Left ventricle myocardium superior (tissue), 1 donor: ENCODE measurements at regions not wholly inside any gene's neighbourhood (a gene's known extent, or its start where the extent isn't known, plus 50 kb on each side); places are given as distances from the start of the nearest gene placed in this dataset.

Experiments
- ATAC-seq: fragments of 200-7000 bp; cut with Tn5 transposase; one replicate; pipeline ENCODE4 v1.9.1; 2020; ENCODE audit warnings: mild to moderate bottlenecking, moderate library complexity
- DNase-seq: peaks from one replicate; pipeline ENCODE4 v3.0.0-alpha.2; 2020
- intact Hi-C: fragments of 100-400 bp; cut with micrococcal nuclease; formaldehyde crosslinking; loops from one replicate; pipeline ENCODE4 v1.11.0; 2022
- donor health status: DM: no; HTN: yes; CAD: no; lungs with severe emphysema.

GRCh38 chr13:73492811-73493210 is 434.0 kb downstream of the KLF5 start:
- DNase-seq (no peak), ATAC-seq (no peak)
- intact Hi-C loops = no loop called here

GRCh38 chr13:73482556-73482955 is 423.8 kb downstream of the KLF5 start:
- no peak for DNase-seq
- no peak for ATAC-seq
- intact Hi-C loops = no loop called here

GRCh38 chr13:73481886-73482445 is 423.2 kb downstream of the KLF5 start:
- no peak for DNase-seq
- intact Hi-C loops = no loop called here

GRCh38 chr13:73480779-73481559 is 422.2 kb downstream of the KLF5 start:
- ATAC-seq = no peak
- no peak for DNase-seq
- intact Hi-C loops = no loop called here

More at GRCh38 chr13:73481886-73482445, 423.2 kb downstream of the KLF5 start:
- ATAC-seq = no peak

GRCh38 chr13:73479856-73480255 is 421.1 kb downstream of the KLF5 start:
- intact Hi-C loops = no loop called here
- ATAC-seq (no peak), DNase-seq (no peak)

- intact Hi-C loops = no loop called here
- ATAC-seq (no peak), DNase-seq (no peak)
Measured at GRCh38 chr13:73479351-73479750, 420.5 kb downstream of the KLF5 start.

- DNase-seq = no peak
- no peak for ATAC-seq
- intact Hi-C loops = no loop called here
Measured at GRCh38 chr13:73477441-73477840, 418.6 kb downstream of the KLF5 start.

GRCh38 chr13:73473016-73473415 is 414.2 kb downstream of the KLF5 start:
- DNase-seq = no peak
- no peak for ATAC-seq
- intact Hi-C loops = no loop called here

- ATAC-seq (no peak), DNase-seq (no peak)
- intact Hi-C loops = no loop called here
Measured at GRCh38 chr13:73467125-73467524, 408.3 kb downstream of the KLF5 start.

GRCh38 chr13:73466561-73466960 is 407.8 kb downstream of the KLF5 start:
- DNase-seq (no peak), ATAC-seq (no peak)
- intact Hi-C loops = no loop called here

- intact Hi-C loops = no loop called here
- DNase-seq = no peak
- no peak for ATAC-seq
Measured at GRCh38 chr13:73465617-73465971, 406.8 kb downstream of the KLF5 start.

GRCh38 chr13:73464758-73465616 is 406.2 kb downstream of the KLF5 start:
- ATAC-seq (no peak), DNase-seq (no peak)
- intact Hi-C loops = no loop called here

GRCh38 chr13:73462241-73462640 is 403.4 kb downstream of the KLF5 start:
- ATAC-seq = no peak
- intact Hi-C loops = no loop called here

GRCh38 chr13:73451221-73452029 is 392.6 kb downstream of the KLF5 start:
- intact Hi-C loops = no loop called here
- no peak for ATAC-seq

More at GRCh38 chr13:73462241-73462640, 403.4 kb downstream of the KLF5 start:
- no peak for DNase-seq

GRCh38 chr13:73450583-73450982 is 391.8 kb downstream of the KLF5 start:
- ATAC-seq = no peak
- DNase-seq = no peak
- intact Hi-C loops = no loop called here

More at GRCh38 chr13:73451221-73452029, 392.6 kb downstream of the KLF5 start:
- DNase-seq = no peak

- DNase-seq (no peak), ATAC-seq (no peak)
- intact Hi-C loops = no loop called here
Measured at GRCh38 chr13:73449252-73449651, 390.4 kb downstream of the KLF5 start.

GRCh38 chr13:73440296-73440895 is 381.6 kb downstream of the KLF5 start:
- intact Hi-C loops = no loop called here

GRCh38 chr13:73433890-73434289 is 375.1 kb downstream of the KLF5 start:
- intact Hi-C loops = no loop called here
- ATAC-seq = no peak
- no peak for DNase-seq

More at GRCh38 chr13:73440296-73440895, 381.6 kb downstream of the KLF5 start:
- DNase-seq = no peak
- no peak for ATAC-seq

- intact Hi-C loops = no loop called here
- no peak for DNase-seq
- no peak for ATAC-seq
Measured at GRCh38 chr13:73433458-73433857, 374.7 kb downstream of the KLF5 start.
